Gastroesophageal sphincter (tissue), 4 donors: ENCODE measurements at regions not wholly inside any gene's neighbourhood (a gene's known extent, or its start where the extent isn't known, plus 50 kb on each side); places are given as distances from the start of the nearest gene placed in this dataset.

Source experiments
- ATAC-seq: fragments of 150-250 bp; one replicate; pipeline ENCODE4 v1.9.1; 2016; ENCODE audit warnings: mild to moderate bottlenecking, moderate library complexity
- H3K27ac ChIP-seq, 4 donors: fragments of 200-600 bp; sonication (generic) in 3 of 4; 1 replicate in 3 of 4; 2 replicates in 1 of 4; pipeline ENCODE4 v1.5.1; 2016 to 2019
- H3K27me3 ChIP-seq: fragments of 200-600 bp; sonication (generic); one replicate; pipeline ENCODE4 v1.5.1; 2019
- H3K36me3 ChIP-seq, 2 donors: fragments of 200-600 bp; sonication (generic); one replicate each; pipeline ENCODE4 v1.5.1; 2019; ENCODE audit warnings: control low read depth in 1 of 2
- H3K4me1 ChIP-seq, 3 donors: fragments of 200-600 bp; sonication (generic); 1 replicate in 2 of 3; 2 replicates in 1 of 3; pipeline ENCODE4 v1.5.1; 2016 to 2019; ENCODE audit warnings: control low read depth in 2 of 3
- H3K4me3 ChIP-seq, 2 donors: fragments of 200-600 bp; sonication (generic); one replicate each; pipeline ENCODE4 v1.5.1; 2019; ENCODE audit warnings: mild to moderate bottlenecking in 1 of 2, moderate library complexity in 1 of 2
- H3K9me3 ChIP-seq, 3 donors: fragments of 200-600 bp; sonication (generic); one replicate each; pipeline ENCODE4 v1.5.1; 2017 to 2019; ENCODE audit warnings: control low read depth in 2 of 3
- EP300 ChIP-seq: sonication (generic); formaldehyde crosslinking; IDR thresholded peaks from one replicate; pipeline ENCODE4 v1.6.1; 2017; ENCODE audit warnings: antibody characterized with exemption, mild to moderate bottlenecking
- POLR2A ChIP-seq, 2 donors: fragments of 450-650 bp; IDR thresholded peaks; one replicate each; pipeline ENCODE4 v1.6.1; 2017; ENCODE audit warnings: antibody characterized with exemption in 2 of 2, mild to moderate bottlenecking in 2 of 2, moderate library complexity in 1 of 2
- POLR2AphosphoS5 ChIP-seq: sonication (generic); formaldehyde crosslinking; IDR thresholded peaks from one replicate; pipeline ENCODE4 v1.6.1; 2017; ENCODE audit warnings: antibody characterized with exemption
- WGBS, 2 donors: methylation state at CpG; one replicate each; pipeline ENCODE4 v1.1.5; 2018; ENCODE audit warnings: low coverage in 1 of 2; 5-methylcytosine and 5-hydroxymethylcytosine counted together
- TF ChIP-seq, protein P1 (sequence below), 4 experiments: fragments of 200-600 bp in 2 of 4; fragments of 450-650 bp in 2 of 4; sonication (generic) in 1 of 4; IDR thresholded peaks; one replicate each; pipeline ENCODE4 v1.5.1; 2017 to 2019; ENCODE audit warnings: antibody characterized with exemption in 4 of 4, mild to moderate bottlenecking in 2 of 4, moderate library complexity in 2 of 4

- ATAC-seq: no peak
- Histone ChIP-seq H3K36me3 (no peaks in the 10 kb centered on the region), H3K4me3 (no peak overlapping the region), H3K27ac (no peak overlapping the region), H3K9me3 (no peaks in the 10 kb centered on the region), H3K27me3 (no peaks in the 10 kb centered on the region), H3K4me1 (no peaks in the 10 kb centered on the region)
- TF ChIP-seq POLR2A (IDR thresholded peaks at IDR 0.05) (no peak), EP300 (no peak), POLR2AphosphoS5 (no peak)
- TF ChIP-seq, protein P1, sequence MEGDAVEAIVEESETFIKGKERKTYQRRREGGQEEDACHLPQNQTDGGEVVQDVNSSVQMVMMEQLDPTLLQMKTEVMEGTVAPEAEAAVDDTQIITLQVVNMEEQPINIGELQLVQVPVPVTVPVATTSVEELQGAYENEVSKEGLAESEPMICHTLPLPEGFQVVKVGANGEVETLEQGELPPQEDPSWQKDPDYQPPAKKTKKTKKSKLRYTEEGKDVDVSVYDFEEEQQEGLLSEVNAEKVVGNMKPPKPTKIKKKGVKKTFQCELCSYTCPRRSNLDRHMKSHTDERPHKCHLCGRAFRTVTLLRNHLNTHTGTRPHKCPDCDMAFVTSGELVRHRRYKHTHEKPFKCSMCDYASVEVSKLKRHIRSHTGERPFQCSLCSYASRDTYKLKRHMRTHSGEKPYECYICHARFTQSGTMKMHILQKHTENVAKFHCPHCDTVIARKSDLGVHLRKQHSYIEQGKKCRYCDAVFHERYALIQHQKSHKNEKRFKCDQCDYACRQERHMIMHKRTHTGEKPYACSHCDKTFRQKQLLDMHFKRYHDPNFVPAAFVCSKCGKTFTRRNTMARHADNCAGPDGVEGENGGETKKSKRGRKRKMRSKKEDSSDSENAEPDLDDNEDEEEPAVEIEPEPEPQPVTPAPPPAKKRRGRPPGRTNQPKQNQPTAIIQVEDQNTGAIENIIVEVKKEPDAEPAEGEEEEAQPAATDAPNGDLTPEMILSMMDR (IDR thresholded peaks at IDR 0.05): no peak
- WGBS, 2 donors: 63 to 72% methylated on average over 4 of the region's 4 CpGs
Observed at GRCh38 chr2:78132391-78133370, 610.5 kb upstream of the LRRTM4 start.

DNA sequence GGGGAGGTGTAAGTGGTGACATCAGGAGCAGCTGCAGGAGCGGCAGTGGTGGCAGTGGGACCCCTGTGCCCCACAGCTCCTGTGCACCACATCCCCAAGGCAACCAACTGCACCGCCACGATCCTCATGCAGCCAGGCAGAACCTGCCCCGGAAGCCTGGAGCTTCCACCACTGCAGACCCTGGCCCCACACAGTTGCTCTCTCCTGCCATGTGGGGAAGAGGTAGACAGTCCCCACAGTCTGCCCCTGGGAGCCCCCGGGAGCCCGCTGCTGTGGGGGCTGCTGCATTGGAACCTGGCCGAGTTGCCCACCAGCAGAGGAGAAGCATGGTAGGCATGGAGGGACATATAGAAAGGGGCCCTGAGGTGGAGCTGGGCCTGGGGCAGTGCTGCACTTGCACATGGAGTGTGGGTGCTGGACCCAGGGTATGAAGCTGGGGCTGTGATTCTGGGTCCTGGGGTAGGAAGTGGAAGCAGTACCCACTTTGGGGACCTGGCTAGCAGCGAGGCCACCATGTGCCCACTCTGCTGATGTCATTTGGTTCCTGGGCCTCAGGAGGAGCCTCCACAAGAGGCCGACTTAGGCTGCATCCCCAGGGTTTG lies 623.3 kb upstream of the LRRTM4 start:
- Histone ChIP-seq H3K36me3 (no peaks in the 10 kb centered on the region), H3K4me1 (no peaks in the 10 kb centered on the region), H3K9me3 (no peaks in the 10 kb centered on the region), H3K4me3 (no peak overlapping the region), H3K27ac (no peak overlapping the region), H3K27me3 (no peaks in the 10 kb centered on the region)
- 100% methylated on average over 2 of the region's 9 CpGs; no CpG with 5 or more reads in 1 of the 2 donors for WGBS, 2 donors
- ATAC-seq: peak; percentile 48
- no peak for TF ChIP-seq EP300

DNA sequence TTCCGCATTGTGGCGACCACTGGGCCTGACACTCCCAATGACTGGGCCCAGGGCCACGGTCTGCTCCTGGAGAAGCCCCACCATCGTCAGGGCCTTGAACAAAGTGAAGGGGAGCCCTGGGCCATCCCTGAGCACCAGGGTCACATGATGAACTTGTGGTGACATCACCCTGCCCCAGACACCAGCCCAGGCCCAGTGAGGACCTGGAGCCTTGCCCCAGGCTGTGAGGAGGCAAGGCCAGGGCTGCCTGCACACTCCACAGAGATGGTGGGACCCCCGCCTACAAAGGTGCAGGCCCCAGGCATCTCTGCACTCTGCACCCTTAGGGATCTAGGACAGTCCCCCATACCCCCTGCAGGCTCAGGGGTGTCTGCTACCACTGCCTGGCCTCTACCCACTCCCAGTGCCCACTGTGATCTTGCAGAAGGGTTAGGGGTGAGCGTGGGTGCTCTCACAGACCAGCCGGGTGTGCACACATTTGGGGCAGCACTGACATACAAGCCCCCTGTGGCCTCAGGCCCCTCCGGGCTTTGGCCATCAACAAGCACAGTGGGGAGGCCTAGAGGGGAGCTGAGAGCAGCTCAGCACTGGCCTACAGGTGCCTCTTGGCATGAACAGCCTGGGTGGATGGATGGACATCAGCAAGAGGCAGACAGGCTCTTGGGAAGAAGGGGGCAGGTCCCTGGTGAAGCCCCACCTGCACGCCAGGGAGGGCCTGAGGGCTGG lies 624.0 kb upstream of the LRRTM4 start:
- Histone ChIP-seq H3K9me3 (no peaks in the 10 kb centered on the region), H3K4me1 (no peaks in the 10 kb centered on the region), H3K27me3 (no peaks in the 10 kb centered on the region), H3K4me3 (no peak overlapping the region), H3K36me3 (no peaks in the 10 kb centered on the region), H3K27ac (no peak overlapping the region)
- TF ChIP-seq EP300: no peak
- TF ChIP-seq, protein P1 (IDR thresholded peaks at IDR 0.05): no peak
- ATAC-seq: peak; percentile 28
- WGBS, 2 donors: no CpG with 5 or more reads among the region's 9 CpGs

GRCh38 chr2:78147466-78147865 lies 625.3 kb upstream of the LRRTM4 start:
- WGBS, 2 donors: 55 to 76% methylated on average over 1 to 2 of the region's 2 CpGs
- H3K9me3 ChIP-seq: no peaks in the 10 kb centered on the region
- no peak overlapping the region for H3K27ac ChIP-seq
- TF ChIP-seq POLR2A (IDR thresholded peaks at IDR 0.05) (no peak), POLR2AphosphoS5 (no peak), EP300 (no peak)
- TF ChIP-seq, protein P1 (IDR thresholded peaks at IDR 0.05): no peak
- no peaks in the 10 kb centered on the region for H3K4me1 ChIP-seq
- H3K4me3 ChIP-seq: no peak overlapping the region
- H3K27me3 ChIP-seq: no peaks in the 10 kb centered on the region
- no peak for ATAC-seq
- no peaks in the 10 kb centered on the region for H3K36me3 ChIP-seq

DNA sequence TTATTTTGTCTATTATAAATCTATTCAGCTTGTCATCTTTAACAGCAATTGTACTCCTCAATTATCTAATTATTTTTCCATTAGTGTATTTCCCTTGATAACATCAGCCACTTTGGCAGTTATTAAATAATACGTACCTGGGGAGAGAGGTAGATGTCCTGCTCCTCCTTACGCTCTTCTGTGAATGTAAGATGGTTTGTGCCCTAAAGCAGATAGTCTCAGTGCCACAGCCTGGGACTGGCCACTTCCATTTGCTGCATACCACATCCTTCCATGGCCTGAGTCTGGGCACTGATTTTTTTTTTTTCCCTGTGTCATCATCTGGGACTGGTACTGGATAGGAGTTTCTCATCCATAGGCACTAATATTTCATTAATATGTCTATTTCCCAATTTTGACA lies 632.4 kb upstream of the LRRTM4 start:
- no peaks in the 10 kb centered on the region for H3K4me1 ChIP-seq
- 66 to 75% methylated on average over 1 to 2 of the region's 2 CpGs for WGBS, 2 donors
- H3K4me3 ChIP-seq: no peak overlapping the region
- H3K27ac ChIP-seq: no peak overlapping the region
- H3K36me3 ChIP-seq: no peaks in the 10 kb centered on the region
- TF ChIP-seq EP300 (no peak), POLR2AphosphoS5 (no peak), POLR2A (IDR thresholded peaks at IDR 0.05) (no peak)
- TF ChIP-seq, protein P1 (IDR thresholded peaks at IDR 0.05): no peak
- no peaks in the 10 kb centered on the region for H3K9me3 ChIP-seq
- ATAC-seq: no peak
- H3K27me3 ChIP-seq: no peaks in the 10 kb centered on the region
